ENCODE measurements at regions not wholly inside any gene's neighbourhood (a gene's known extent, or its start where the extent isn't known, plus 50 kb on each side); places are given as distances from the start of the nearest gene placed in this dataset.

- no peak for TF ChIP-seq CTCF (IDR thresholded peaks at IDR 0.05)
- TF ChIP-seq EP300 (IDR thresholded peaks at IDR 0.05): no peak
Measured at GRCh38 chr16:26988186-26988585, 78.5 kb upstream of the C16orf82 start.

All from upper lobe of left lung (tissue), 4 donors.